OCI-LY1 (cell line): ENCODE measurements at regions not wholly inside any gene's neighbourhood (a gene's known extent, or its start where the extent isn't known, plus 50 kb on each side); places are given as distances from the start of the nearest gene placed in this dataset.

Experiments
- CTCF ChIP-seq: fragments of 200-600 bp; sonication (generic), shearing (Covaris generic); IDR thresholded peaks from 2 replicates; pipeline ENCODE4 v1.5.1; 2017; ENCODE audit warnings: mild to moderate bottlenecking, antibody characterized with exemption, low read length, moderate library complexity, mixed read lengths
- EZH2 ChIP-seq: fragments of 200-600 bp; sonication (generic), shearing (Covaris generic); IDR thresholded peaks from 2 replicates; pipeline ENCODE4 v1.8.0; 2017; ENCODE audit warnings: borderline replicate concordance, mixed run types, mild to moderate bottlenecking, antibody characterized with exemption, low read length, moderate library complexity, mixed read lengths

DNA sequence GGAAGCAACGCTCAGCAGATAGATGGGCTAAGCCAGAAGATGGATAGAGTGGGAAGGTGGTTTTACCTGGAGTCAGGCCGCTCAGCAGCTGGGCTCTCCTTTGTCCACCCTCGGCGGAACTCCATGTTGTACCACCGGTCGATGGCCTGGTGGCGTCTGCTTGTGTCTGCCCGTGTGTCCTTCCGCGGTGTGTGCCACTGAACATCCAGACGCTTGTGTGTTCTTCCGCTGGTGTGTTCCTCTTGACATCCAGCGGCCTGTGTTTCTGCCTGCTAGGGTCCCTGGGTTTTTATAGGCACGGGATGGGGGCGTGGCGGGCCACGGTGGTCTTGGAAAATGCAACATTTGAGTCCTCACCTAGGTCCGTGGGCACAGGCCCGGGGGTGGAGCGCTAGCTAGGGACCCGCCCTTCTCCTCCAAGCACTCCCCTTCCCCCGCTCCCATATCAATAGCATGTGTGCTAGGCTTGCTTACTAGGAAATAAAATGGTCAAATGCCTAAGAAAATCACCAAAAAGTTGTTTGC, 1431.7 kb upstream of the ACVR2A start:
- TF ChIP-seq CTCF, result no peak
- no peak for TF ChIP-seq EZH2
